ENCODE measurements at regions not wholly inside any gene's neighbourhood (a gene's known extent, or its start where the extent isn't known, plus 50 kb on each side); places are given as distances from the start of the nearest gene placed in this dataset.

DNA sequence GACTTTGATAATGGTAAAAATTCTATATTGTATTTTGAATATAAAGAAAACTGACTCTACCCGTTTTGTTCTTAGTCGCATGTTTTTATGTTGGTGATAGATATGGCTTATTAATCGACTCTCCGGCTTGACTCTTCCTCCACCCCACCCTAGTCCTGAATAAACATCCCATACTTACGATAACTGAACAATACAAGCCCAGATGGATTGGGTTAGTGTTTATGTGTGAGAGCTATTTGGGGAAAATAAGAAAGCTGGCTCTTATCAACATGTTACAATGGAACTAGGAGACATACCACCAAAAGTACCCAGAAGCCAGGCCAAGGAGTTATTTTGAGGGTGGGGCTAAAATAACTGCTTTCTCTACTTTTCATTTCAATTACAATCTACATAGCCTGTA lies 796.3 kb downstream of the DIAPH3 start:
- H3K9ac ChIP-seq = no peak overlapping the region
- no peaks in the 10 kb centered on the region for H3F3A ChIP-seq (replicated peaks; ENCODE audit: insufficient read depth)
- WGBS (ENCODE audit: low lambda C conversion rate) = 87% methylated on average over 5 of the region's 5 CpGs
- H4K20me1 ChIP-seq (ENCODE audit: insufficient read depth) = no peaks in the 10 kb centered on the region
- H3K27me3 ChIP-seq (ENCODE audit: insufficient read depth) = no peaks in the 10 kb centered on the region
- CTCF ChIA-PET = interaction anchor here (1.5 kb wide), 1 partner anchor 311 kb away, joined by 4 read pairs; no protein-coding TSS in a partner anchor
- no peaks in the 10 kb centered on the region for H3K9me3 ChIP-seq
- no peaks in the 10 kb centered on the region for H3K79me2 ChIP-seq (ENCODE audit: insufficient read depth)
- H2AFZ ChIP-seq (ENCODE audit: low read depth) = no peak overlapping the region
- H3K9me2 ChIP-seq = no peaks in the 10 kb centered on the region
- no peak overlapping the region for H3K4me3 ChIP-seq (ENCODE audit: low read depth in 2 of 2, low read length in 1 of 2)
- H3K4me2 ChIP-seq = no peak overlapping the region
- no peak for DNase-seq
- H3K27ac ChIP-seq (ENCODE audit: low read depth in 2 of 2, low read length in 1 of 2) = no peak overlapping the region
- H3K4me1 ChIP-seq (ENCODE audit: control insufficient read depth in 1 of 2, insufficient read depth in 2 of 2, low read depth in 1 of 2, low read length in 1 of 2) = peaks cover 0 to 21% of the 10 kb centered on the region in 2 experiments; a peak in 2 of 4 replicates
- no peak for TF ChIP-seq USF2 (IDR thresholded peaks at IDR 0.05; ENCODE audit: borderline replicate concordance, low read depth, low read length)
- TF ChIP-seq GATA2 (CRISPR knock-in tag; IDR thresholded peaks at IDR 0.05) = no peak
- POLR2A ChIA-PET = no interaction called here
- no peaks in the 10 kb centered on the region for H3K36me3 ChIP-seq (replicated peaks in 1 of 2; ENCODE audit: control insufficient read depth in 1 of 2, insufficient read depth in 2 of 2, low read length in 1 of 2)

- DNase-seq = no peak
- Histone ChIP-seq H3K4me2 (no peak overlapping the region), H4K20me1 (ENCODE audit: insufficient read depth) (no peaks in the 10 kb centered on the region), H3K9me2 (no peaks in the 10 kb centered on the region), H3K27me3 (ENCODE audit: insufficient read depth) (no peaks in the 10 kb centered on the region), H3F3A (replicated peaks; ENCODE audit: insufficient read depth) (no peaks in the 10 kb centered on the region), H3K4me1 (ENCODE audit: control insufficient read depth in 1 of 2, insufficient read depth in 2 of 2, low read depth in 1 of 2, low read length in 1 of 2) (peaks cover 0 to 21% of the 10 kb centered on the region in 2 experiments; a peak in 2 of 4 replicates), H3K27ac (ENCODE audit: low read depth in 2 of 2, low read length in 1 of 2) (no peak overlapping the region), H3K4me3 (ENCODE audit: low read depth in 2 of 2, low read length in 1 of 2) (no peak overlapping the region), H3K9ac (no peak overlapping the region), H3K9me3 (no peaks in the 10 kb centered on the region), H3K36me3 (replicated peaks in 1 of 2; ENCODE audit: control insufficient read depth in 1 of 2, insufficient read depth in 2 of 2, low read length in 1 of 2) (no peaks in the 10 kb centered on the region), H2AFZ (ENCODE audit: low read depth) (no peak overlapping the region), H3K79me2 (ENCODE audit: insufficient read depth) (no peaks in the 10 kb centered on the region)
- POLR2A ChIA-PET = no interaction called here
- CTCF ChIA-PET = interaction anchor here (1.5 kb wide), 1 partner anchor 310 kb away, joined by 4 read pairs; no protein-coding TSS in a partner anchor
- TF ChIP-seq YY1 (IDR thresholded peaks at IDR 0.05; ENCODE audit: low read depth) = no peak
- TF ChIP-seq USF2 (IDR thresholded peaks at IDR 0.05; ENCODE audit: borderline replicate concordance, low read depth, low read length) = no peak
- WGBS (ENCODE audit: low lambda C conversion rate) = 86% methylated on average over 3 of the region's 3 CpGs
These were observed 795.8 kb downstream of the DIAPH3 start for GRCh38 chr13:59367904-59368303.

DNA sequence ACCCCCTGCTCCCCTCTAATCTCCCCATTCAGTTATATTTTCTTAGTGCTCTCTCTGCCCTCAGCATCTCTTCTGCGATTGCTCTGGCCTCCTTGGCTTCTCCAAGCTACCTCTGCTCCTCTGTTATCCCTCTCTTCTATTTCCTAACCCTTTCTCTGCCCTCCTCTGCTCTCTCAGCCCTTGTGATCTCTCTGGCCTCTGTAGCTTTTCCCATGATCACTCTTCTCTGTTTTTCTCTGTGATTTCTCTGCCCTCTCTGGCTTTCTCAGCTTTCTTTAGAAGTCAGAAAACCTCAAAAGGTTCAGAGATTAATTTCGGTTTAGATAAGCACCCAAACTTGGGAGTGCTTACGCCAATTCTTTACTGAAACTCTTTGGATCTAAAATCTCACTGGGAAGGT lies 795.0 kb downstream of the DIAPH3 start:
- POLR2A ChIA-PET = no interaction called here

More for the DNA sequence above, 795.0 kb downstream of the DIAPH3 start:
- Histone ChIP-seq H3K27ac (ENCODE audit: low read depth in 2 of 2, low read length in 1 of 2) (no peak overlapping the region), H3K79me2 (ENCODE audit: insufficient read depth) (no peaks in the 10 kb centered on the region), H3K4me2 (no peak overlapping the region), H3K9me2 (no peaks in the 10 kb centered on the region), H3K27me3 (ENCODE audit: insufficient read depth) (no peaks in the 10 kb centered on the region), H2AFZ (ENCODE audit: low read depth) (no peak overlapping the region), H3K36me3 (replicated peaks in 1 of 2; ENCODE audit: control insufficient read depth in 1 of 2, insufficient read depth in 2 of 2, low read length in 1 of 2) (no peaks in the 10 kb centered on the region), H3K9ac (no peak overlapping the region), H3K4me1 (ENCODE audit: control insufficient read depth in 1 of 2, insufficient read depth in 2 of 2, low read depth in 1 of 2, low read length in 1 of 2) (peaks cover 0 to 16% of the 10 kb centered on the region in 2 experiments; a peak in 2 of 4 replicates), H3K4me3 (ENCODE audit: low read depth in 2 of 2, low read length in 1 of 2) (no peak overlapping the region), H3F3A (replicated peaks; ENCODE audit: insufficient read depth) (no peaks in the 10 kb centered on the region), H3K9me3 (no peaks in the 10 kb centered on the region), H4K20me1 (ENCODE audit: insufficient read depth) (no peaks in the 10 kb centered on the region)
- TF ChIP-seq RAD21 (IDR thresholded peaks at IDR 0.05; ENCODE audit: low read length) (no peak), POLR2AphosphoS5 (IDR thresholded peaks at IDR 0.05; ENCODE audit: low read depth, low read length) (no peak), MAX (IDR thresholded peaks at IDR 0.05; ENCODE audit: low read depth) (no peak), NRF1 (IDR thresholded peaks at IDR 0.05; ENCODE audit: low read depth, low read length) (no peak), RXRA (IDR thresholded peaks at IDR 0.05; ENCODE audit: borderline replicate concordance, low read depth) (no peak)
- 78% methylated on average over 3 of the region's 3 CpGs for WGBS (ENCODE audit: low lambda C conversion rate)
- CTCF ChIA-PET = interaction anchor here (1.5 kb wide), 1 partner anchor 310 kb away, joined by 4 read pairs; no protein-coding TSS in a partner anchor
- no peak for DNase-seq
